SK-N-SH (cell line): ENCODE measurements at regions not wholly inside any gene's neighbourhood (a gene's known extent, or its start where the extent isn't known, plus 50 kb on each side); places are given as distances from the start of the nearest gene placed in this dataset.

Experiments used
- NFIC ChIP-seq: IDR thresholded peaks from 2 replicates; pipeline ENCODE4 v1.4.0; 2012; ENCODE audit warnings: borderline replicate concordance
- TF ChIP-seq, protein P1 (sequence below): fragments of 200-600 bp; sonication (generic); IDR thresholded peaks from 2 replicates; pipeline ENCODE4 v1.6.1; 2017; ENCODE audit warnings: antibody characterized with exemption, mild to moderate bottlenecking, moderate library complexity

DNA sequence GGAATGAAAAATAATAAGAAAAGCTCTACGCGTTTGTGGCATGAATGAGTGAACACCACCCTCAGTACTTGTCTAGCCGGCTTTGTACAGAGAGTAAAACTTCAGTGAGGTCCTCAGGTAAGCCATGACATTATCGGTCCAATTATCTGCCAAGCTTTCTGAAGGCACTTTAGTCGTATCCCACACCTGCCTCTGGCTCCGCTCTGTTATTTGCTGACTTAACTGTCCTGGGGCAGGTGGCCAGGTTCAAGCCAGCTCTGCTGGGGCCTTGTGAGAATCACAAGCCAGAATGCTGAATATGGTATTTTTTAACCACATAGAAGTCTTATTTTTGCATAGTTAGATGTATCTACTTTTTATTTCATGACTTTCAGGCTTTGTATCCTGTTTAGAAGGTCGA lies 66.0 kb upstream of the FHIP2A start:
- TF ChIP-seq NFIC: no peak
- TF ChIP-seq, protein P1, sequence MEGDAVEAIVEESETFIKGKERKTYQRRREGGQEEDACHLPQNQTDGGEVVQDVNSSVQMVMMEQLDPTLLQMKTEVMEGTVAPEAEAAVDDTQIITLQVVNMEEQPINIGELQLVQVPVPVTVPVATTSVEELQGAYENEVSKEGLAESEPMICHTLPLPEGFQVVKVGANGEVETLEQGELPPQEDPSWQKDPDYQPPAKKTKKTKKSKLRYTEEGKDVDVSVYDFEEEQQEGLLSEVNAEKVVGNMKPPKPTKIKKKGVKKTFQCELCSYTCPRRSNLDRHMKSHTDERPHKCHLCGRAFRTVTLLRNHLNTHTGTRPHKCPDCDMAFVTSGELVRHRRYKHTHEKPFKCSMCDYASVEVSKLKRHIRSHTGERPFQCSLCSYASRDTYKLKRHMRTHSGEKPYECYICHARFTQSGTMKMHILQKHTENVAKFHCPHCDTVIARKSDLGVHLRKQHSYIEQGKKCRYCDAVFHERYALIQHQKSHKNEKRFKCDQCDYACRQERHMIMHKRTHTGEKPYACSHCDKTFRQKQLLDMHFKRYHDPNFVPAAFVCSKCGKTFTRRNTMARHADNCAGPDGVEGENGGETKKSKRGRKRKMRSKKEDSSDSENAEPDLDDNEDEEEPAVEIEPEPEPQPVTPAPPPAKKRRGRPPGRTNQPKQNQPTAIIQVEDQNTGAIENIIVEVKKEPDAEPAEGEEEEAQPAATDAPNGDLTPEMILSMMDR: no peak
